OCI-M2 (cell line): ENCODE measurements at regions not wholly inside any gene's neighbourhood (a gene's known extent, or its start where the extent isn't known, plus 50 kb on each side); places are given as distances from the start of the nearest gene placed in this dataset.
"Not testable (repeated sequence)": the region's sequence is repeated elsewhere in the genome, so short reads cannot be mapped to it uniquely, and the experiment has no call there.

Experiments
- DNase-seq: peaks from one replicate; lab custom pipeline; 2025; ENCODE audit not compliant: unreplicated experiment; lab: John Stamatoyannopoulos, UW

DNA sequence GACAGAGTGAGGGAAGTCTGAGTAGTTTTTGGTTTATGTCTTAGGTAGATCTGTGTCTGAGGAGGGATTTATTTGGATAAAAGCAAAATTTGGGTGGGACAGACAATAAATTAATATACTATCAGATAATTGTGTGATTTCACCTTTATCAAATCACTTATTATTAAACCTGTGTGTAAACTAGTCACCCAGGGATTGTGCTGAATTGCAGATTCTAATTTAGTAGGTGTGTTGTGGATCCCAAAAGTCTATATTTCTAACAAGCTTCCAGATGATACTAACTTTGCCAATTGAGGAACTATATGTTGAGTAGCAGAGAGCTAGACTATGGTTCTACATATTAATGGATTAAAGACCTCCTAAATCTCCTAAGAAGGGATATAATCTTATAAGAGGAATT lies 978.5 kb upstream of the FBXO33 start:
- no peak for DNase-seq

DNA sequence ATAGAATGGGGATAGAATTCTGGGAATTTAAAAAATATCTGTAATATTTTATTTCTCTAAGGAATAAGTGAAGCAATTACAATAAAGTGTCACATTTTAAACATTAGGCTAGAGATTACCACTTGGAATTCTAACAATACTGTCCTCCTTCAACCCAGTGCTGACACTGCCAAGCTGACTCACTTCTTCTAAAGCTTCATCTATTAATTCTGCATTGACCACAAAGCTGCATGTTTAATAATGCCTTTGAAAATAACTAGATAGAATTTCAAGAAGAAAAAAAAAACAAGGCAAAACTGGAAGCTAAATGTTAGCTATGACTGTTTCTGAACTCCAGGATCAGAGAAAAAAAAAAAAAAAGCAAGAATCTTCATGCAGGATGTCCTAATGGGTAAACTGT lies 970.7 kb upstream of the FBXO33 start:
- DNase-seq = no peak

DNA sequence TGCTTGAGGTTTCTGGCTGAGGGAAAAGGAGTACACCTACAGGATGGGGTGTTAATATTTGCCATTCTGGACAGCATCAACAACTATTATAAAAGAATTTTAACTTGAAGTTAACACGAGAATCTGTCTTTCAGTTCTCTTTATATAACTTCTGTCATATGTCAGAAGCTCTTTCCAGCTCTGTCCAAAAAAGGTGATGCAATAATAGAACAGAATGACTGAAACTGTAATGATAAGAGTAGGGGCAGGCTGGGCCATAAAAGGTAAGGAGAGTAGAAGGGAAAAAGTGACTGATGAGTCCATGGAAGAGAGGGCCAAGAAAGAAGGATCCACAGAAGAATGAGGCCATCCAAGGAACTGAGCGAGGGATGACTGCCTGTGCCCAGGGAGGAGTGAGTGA lies 966.7 kb upstream of the FBXO33 start:
- DNase-seq = no peak

DNA sequence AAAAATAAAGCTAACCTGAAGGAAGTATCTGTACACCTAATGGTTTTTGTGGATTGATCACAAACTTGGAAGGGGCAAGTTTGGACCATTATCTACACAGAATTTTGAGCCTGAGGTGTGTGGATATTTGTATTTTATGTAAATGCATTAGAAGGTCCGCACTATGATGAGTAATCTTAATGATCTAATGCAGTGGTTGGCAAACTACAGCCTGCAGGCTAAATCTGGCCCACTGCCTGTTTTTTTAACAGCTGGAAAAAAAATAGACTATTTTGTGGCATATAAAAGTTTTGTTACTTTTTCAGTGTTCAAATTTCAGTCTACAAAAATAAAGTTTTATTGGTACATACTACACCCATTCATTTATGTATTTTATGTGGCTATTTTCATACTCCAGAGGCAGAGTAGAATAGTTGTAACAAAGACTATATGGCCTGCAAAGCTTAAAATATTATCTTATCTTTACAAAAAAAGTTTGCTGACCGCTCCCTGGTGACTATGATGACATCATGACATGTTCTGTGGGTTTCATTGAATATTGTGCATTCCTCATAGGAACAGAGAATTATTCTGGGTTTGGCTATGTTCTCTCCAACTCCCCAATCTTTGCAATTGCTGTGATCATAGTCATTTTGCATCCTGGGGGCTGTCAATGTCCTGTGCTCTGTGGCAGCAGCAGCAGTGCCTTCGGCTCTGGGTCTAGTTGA lies 962.6 kb upstream of the FBXO33 start:
- DNase-seq = no peak

DNA sequence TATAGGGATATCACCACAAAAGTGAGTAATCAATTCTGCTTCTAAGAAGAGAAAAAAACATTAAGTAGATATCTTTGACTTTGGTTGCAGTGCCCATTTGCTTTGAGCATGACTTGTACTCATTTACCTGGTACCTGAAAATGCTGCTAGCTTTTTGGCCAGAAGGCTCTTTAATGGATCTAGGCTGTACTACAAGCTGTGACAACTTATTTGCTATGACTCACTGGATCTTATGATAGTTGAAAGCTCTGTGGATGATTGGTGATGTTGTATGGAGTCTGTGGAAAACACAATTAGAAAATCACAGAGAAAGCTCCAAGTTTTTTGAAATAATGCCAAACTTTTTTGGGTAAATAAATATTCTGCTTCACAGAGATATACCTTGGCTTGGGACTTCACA lies 960.9 kb upstream of the FBXO33 start:
- no peak for DNase-seq

DNA sequence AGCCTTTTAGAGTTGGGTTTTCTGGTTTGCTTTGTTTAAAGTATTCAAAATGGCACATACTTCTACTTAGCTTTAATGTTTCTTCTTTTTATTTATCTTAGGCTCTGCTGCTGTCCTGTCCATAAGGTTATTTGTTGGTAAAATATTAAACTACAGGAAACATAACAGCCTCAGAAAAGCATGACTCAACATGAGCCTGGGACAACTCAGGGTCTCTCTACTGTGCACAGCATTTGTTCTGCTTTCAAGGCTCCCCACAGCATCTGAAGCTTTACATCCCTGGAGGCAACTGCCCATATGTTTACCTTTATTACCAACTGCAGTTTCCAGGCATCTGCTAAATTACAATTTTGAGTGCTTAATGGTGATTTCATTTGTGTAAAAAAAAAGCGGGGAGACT lies 954.2 kb upstream of the FBXO33 start:
- no peak for DNase-seq

DNA sequence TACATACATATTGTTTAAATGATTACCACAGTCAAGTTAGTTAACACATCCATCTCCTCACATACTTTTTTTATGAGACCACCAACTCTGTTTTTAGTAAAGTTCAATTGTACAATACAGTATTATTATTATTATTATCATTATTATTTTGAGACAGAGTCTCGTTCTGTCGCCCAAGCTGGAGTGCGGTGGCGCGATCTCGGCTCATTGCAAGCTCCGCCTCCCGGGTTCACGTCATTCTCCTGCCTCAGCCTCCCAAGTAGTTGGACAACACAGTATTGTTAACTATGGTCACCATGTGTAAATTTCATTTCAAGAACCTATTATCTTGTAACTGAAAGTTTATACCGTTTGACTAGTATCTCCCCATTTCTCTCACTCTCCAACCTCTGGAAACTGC lies 942.0 kb upstream of the FBXO33 start:
- no peak for DNase-seq

DNA sequence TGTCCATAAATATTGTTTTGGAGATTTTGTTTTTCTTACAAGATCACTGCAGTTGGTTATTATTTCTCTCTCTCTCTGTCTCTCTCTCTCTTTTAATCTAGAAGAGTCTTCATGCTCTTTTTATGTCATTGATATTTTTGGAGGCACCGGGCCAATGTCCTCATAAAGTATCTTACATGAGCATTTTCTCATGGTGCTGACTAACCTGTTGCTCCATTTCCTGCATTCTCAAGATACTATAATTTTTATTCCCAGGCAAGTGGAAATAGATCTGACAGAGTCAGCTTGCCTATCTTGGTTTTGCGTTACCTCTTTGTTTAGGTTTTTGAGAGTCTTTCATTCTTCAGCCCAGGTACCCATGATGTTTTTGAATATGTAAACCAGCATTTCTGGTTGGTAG lies 938.8 kb upstream of the FBXO33 start:
- no peak for DNase-seq

DNA sequence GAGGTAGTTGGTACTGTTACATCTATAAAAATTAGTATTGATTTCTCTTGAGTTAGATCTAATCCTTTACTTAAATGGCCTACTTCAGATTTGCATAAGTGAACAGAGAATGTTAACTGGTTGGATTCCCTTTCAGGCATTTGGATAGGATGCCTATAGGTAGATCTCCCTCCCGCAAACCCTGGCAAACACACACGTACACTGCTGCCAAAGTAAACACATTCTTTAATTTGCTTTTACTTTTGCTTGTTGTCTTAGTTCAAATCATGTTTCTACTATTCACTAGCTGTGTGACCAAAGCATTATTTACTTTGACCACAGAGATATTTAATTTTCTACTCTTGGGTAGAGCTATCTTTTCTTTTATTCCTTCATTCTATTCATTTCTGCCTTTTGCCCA lies 936.1 kb upstream of the FBXO33 start:
- no peak for DNase-seq

DNA sequence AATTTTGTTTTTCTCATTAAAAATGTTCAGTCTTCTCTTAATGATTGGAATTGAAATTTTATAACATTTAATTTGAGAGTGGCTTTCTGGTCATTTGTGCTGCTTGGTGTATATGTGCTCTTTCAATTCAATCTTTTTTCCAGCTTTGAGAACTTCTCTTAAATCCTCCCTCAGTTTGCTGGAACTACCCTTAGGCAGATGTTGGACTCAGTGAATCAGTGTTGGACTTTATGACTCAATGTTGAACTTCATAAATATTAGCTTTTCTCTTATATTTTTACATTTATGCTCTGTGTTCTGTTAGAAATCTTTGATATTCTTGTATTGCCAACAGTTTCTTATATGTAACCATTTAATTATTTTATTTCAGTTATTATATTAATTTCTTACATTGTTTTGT lies 935.5 kb upstream of the FBXO33 start:
- DNase-seq = no peak

DNA sequence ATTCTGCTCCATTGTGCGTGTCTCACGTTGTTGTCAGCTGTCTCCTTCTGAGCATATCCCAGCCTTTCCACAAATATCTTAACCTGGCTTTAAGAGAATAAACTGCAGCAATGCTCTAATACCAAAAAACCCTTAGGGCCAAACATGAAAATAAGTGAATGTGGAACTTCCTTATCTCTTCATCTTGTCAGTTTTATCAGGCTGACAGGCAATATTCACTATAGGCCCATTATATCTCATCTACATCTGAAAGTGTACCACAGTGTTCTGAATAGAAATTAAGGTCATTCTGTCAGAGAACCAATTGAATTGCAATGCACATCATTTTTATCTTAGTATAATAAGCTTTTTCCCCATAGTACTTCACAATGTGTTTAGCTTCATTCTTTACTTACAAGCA lies 933.1 kb upstream of the FBXO33 start:
- DNase-seq = no peak

DNA sequence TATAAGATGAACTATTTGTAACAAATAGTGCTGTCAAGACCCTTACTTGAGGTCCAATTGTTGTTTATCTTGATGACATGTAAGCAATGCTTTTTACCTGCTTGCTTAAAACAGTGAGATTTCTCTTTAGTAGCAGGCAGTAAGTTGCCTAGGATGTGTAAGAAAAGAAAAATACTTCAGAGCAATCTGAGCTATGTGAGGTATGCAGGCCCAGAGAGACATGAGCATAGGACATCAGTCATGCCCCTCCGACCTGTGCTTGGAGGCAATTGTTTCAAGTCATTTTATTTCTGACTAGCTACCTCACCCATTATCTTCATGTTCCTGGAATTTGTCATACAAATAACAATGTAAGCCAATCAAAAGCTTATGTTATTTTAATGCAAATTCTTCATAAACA lies 930.6 kb upstream of the FBXO33 start:
- no peak for DNase-seq

DNA sequence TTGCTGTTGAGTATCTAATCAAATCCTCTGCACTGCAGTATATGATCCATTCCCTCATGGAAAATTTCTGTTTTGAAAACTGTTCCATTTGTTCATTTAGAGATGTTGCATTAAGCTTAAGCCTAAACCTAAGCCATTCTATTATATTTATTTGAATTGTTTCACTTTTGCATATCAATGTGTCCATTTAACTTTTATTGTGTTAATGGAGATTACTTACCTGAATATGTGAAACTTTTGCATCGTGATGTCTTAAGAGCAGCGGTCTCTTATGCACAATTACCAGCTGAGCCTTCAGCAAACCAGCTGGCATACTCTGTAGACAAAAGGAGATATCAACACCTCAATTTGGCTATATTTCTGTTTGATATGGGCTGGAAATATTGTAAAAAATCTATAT lies 922.5 kb upstream of the FBXO33 start:
- DNase-seq = no peak

DNA sequence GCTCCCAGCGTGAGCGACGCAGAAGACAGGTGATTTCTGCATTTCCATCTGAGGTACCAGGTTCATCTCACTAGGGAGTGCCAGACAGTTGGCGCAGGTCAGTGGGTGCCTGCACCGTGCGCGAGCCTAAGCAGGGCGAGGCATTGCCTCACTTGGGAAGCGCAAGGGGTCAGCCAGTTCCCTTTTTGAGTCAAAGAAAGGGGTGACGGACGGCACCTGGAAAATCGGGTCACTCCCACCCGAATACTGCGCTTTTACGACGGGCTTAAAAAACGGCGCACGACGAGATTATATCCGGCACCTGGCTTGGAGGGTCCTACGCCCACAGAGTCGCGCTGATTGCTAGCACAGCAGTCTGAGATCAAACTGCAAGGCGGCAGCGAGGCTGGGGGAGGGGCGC lies 915.9 kb upstream of the FBXO33 start:
- DNase-seq = not testable (repeated sequence)

DNA sequence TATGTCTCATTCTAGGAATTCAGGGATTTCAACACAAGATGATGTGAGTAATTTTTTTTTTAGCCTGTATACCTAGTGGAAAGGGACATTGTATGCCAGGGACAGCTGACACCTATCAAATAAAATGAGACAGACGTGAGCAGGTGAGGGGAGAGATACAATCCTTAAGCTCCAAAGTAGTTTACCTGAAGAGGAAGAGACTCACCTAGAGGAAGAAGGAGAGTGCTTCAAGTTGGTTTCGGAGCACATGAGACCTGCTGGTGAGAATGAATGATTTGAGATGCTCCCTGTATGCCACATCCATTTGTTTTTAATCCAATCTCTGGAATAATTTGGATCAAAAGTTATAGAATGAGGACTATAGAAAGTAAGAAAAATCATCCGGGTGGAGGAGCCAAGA lies 915.4 kb upstream of the FBXO33 start:
- no peak for DNase-seq

DNA sequence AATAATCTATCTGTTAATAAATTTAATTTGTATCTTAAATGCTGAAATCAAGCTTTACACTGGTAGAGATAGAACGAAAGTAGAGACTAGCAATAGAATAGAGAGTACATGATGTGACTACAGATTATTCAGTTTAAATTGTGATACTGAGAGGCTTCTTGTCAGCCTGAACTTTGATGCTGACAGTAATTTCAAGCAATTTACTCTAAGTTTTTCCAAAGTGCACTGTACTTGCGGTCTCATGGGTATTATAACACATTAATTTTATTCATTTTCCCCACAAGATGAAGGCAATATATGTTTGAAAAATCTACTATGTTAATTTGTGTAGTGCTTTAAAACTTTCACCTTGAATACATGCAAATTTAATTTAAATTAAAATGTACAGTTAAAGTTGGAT lies 914.0 kb upstream of the FBXO33 start:
- no peak for DNase-seq

DNA sequence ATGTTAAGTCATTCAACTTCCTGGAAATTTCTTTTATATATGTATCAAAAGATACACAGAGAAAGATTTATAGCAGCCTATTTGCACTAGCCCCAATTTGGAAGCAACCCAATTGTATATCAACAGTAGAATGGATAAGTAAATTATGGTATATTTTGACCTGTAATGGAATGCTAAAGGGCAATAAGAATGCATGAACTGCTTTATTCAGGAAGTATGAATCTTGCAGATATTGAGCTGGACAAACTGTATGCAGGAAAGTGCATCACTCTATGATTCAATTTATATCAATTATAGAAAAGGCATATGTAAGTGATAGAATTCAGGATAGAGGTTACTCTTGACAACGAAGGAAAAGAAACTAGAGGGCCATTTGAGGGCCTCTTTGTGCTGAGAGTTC lies 913.1 kb upstream of the FBXO33 start:
- DNase-seq = no peak

DNA sequence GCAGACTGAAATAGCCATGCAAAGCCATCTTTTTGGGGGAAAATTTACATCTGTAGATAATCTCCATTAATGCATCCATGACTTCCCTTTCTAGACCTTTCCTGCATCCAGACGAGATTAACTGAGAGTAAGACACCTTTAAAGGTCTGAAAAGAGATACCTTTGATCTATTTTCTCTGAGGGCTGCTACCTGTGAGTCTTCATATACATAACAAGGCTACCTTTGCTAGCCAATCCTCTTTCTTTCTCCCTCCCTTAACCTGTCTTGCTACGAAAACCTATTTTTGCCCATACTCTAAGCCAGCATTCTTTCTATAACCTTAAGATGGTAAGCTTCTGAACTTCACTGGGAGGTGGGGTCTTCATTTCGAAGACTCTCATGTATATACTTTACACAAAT lies 908.5 kb upstream of the FBXO33 start:
- DNase-seq = no peak

DNA sequence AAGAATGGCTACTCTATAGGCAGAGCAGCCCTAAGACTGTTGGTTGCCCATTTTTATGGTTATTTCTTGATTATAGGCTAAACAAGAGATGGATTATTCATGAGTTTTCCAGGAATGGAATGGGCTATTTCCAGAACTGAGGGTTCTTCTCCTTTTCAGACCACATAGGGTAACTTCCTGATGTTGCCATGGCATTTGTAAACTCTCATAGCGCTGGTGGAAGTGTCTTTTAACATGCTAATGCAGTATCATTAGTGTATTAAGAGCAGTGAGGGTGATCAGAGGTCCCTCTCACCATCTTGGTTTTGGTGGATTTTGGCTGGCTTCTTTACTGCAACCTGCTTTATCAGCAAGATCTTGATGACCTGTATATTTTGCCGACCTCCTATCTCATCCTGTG lies 904.6 kb upstream of the FBXO33 start:
- no peak for DNase-seq

DNA sequence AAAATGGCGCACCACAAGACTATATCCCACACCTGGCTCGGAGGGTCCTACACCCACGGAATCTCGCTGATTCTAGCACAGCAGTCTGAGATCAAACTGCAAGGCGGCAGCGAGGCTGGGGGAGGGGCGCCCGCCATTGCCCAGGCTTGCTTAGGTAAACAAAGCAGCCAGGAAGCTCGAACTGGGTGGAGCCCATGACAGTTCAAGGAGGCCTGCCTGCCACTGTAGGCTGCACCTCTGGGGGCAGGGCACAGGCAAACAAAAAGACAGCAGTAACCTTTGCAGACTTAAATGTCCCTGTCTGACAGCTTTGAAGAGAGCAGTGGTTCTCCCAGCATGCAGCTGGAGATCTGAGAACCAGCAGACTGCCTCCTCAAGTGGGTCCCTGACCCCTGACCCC lies 894.3 kb upstream of the FBXO33 start:
- DNase-seq = not testable (repeated sequence)

DNA sequence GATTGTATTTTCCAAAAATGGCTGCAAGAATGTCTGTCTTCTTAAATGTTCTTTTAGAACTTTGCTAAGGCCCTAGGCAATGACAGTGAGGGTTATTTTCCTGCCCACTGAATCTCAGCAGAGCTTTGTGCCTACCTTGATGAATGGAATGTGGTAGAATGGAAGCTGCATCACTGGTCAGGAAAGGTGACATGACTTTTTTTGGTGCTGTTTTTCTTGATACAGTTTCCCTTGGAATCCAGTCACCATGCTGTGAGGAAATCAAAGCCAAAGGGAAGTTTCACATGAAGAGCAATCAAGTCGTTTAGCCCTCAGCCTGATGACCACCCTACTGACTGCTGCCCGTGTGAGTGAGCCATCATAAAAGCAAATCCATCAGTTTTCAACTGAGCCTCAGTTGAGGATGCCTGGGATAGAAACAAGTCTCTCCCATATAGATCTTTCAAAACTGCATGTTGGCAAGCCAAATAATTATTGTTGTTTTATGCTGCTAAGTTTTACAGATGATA lies 886.0 kb upstream of the FBXO33 start:
- no peak for DNase-seq

DNA sequence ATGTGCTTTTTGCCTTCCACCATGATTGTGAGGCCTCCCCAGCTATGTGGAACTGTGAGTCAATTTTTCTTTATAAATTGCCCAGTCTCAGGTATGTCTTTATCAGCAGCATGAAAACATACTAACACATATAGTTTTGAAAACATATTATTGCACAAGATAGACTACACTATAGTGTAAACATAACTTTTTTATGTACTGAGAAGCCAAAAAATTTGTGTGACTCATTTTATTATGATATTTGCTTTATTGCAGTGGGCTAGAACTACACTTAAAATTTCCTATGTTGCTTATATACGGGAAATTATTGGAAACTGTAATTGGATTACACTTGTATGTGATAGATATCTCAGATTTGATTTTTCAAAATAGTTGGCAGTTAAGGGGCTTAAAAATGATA lies 885.5 kb upstream of the FBXO33 start:
- no peak for DNase-seq

DNA sequence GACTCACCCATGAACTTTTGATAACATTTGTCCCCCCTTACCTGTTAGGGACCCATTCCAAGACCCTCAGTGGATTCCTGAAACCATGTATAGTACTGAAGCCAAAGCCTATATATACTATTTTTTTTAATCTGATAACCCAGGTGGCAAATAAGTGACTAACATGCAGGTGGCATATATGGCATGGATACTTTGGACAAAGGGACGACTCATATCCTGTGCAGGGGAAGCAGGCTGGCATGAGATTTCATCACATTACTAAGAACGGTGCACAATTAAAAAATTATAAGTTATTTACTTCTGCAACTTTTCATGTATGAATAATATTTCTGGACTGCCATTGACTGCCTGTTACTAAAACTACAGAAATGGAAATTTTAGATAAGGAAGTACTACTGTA lies 880.1 kb upstream of the FBXO33 start:
- no peak for DNase-seq
